Astrocyte (in vitro differentiated cells and primary cell): ENCODE measurements at regions not wholly inside any gene's neighbourhood (a gene's known extent, or its start where the extent isn't known, plus 50 kb on each side); places are given as distances from the start of the nearest gene placed in this dataset.

ENCODE experiments used
- DNase-seq: peaks from one replicate; pipeline ENCODE4 v3.0.0-alpha.2; 2010; ENCODE audit warnings: low read depth
- FAIRE-seq: peaks from 2 replicates; lab custom pipeline; 2011; peaks lifted over from hg19 to GRCh38; lab: Jason Lieb, UNC
- H2AFZ ChIP-seq: 2 replicates; pipeline ENCODE4 v1.6.0; 2012; ENCODE audit warnings: low read depth, low read length, inconsistent platforms
- H3K27ac ChIP-seq: 2 replicates; pipeline ENCODE4 v1.5.1; 2011; ENCODE audit warnings: low read depth, low read length, inconsistent platforms
- H3K27me3 ChIP-seq: 2 replicates; pipeline ENCODE4 v1.6.0; 2011; ENCODE audit warnings: low read length, inconsistent platforms; ENCODE audit not compliant: insufficient read depth
- H3K36me3 ChIP-seq: 2 replicates; pipeline ENCODE4 v1.5.1; 2011; ENCODE audit warnings: low read length, inconsistent platforms; ENCODE audit not compliant: insufficient read depth
- H3K4me1 ChIP-seq: 2 replicates; pipeline ENCODE4 v1.5.1; 2011; ENCODE audit warnings: low read length, inconsistent platforms; ENCODE audit not compliant: insufficient read depth
- H3K4me2 ChIP-seq: 2 replicates; pipeline ENCODE4 v1.6.0; 2012; ENCODE audit warnings: low read length, inconsistent platforms
- H3K4me3 ChIP-seq: 2 replicates; pipeline ENCODE4 v1.5.1; 2011; ENCODE audit warnings: low read depth, mild to moderate bottlenecking, low read length, inconsistent platforms; ENCODE audit not compliant: insufficient read depth
- H3K79me2 ChIP-seq: 2 replicates; pipeline ENCODE4 v1.6.0; 2012; ENCODE audit warnings: mild to moderate bottlenecking, low read length, inconsistent platforms; ENCODE audit not compliant: insufficient read depth
- H3K9ac ChIP-seq: 2 replicates; pipeline ENCODE4 v1.6.0; 2012; ENCODE audit warnings: mild to moderate bottlenecking, low read length, inconsistent platforms
- H3K9me3 ChIP-seq: 2 replicates; pipeline ENCODE4 v1.5.1; 2012; ENCODE audit warnings: low read depth, mild to moderate bottlenecking, low read length, inconsistent platforms; ENCODE audit not compliant: insufficient read depth
- H4K20me1 ChIP-seq: 2 replicates; pipeline ENCODE4 v1.6.0; 2012; ENCODE audit warnings: low read length, inconsistent platforms; ENCODE audit not compliant: insufficient read depth
- H3K27ac Mint-ChIP-seq: one replicate; pipeline ENCODE4 v1.8.0; 2021; ENCODE audit warnings: mild to moderate bottlenecking, mixed read lengths; ENCODE audit not compliant: unreplicated experiment
- H3K27me3 Mint-ChIP-seq: one replicate; pipeline ENCODE4 v1.8.0; 2021; ENCODE audit warnings: low read depth, mixed read lengths; ENCODE audit not compliant: unreplicated experiment
- H3K36me3 Mint-ChIP-seq: one replicate; pipeline ENCODE4 v1.8.0; 2021; ENCODE audit warnings: low read depth, mixed read lengths; ENCODE audit not compliant: unreplicated experiment
- H3K4me1 Mint-ChIP-seq: one replicate; pipeline ENCODE4 v1.8.0; 2021; ENCODE audit warnings: low read depth, mixed read lengths; ENCODE audit not compliant: unreplicated experiment
- H3K4me3 Mint-ChIP-seq: one replicate; pipeline ENCODE4 v1.8.0; 2021; ENCODE audit warnings: mild to moderate bottlenecking, moderate library complexity, mixed read lengths; ENCODE audit not compliant: unreplicated experiment
- H3K9me3 Mint-ChIP-seq: one replicate; pipeline ENCODE4 v1.8.0; 2021; ENCODE audit warnings: mild to moderate bottlenecking, mixed read lengths; ENCODE audit not compliant: unreplicated experiment
- EZH2 ChIP-seq: IDR thresholded peaks from 2 replicates; pipeline ENCODE4 v1.6.1; 2012; ENCODE audit warnings: mild to moderate bottlenecking, low read length, inconsistent platforms; ENCODE audit not compliant: insufficient read depth
- TF ChIP-seq, protein P1 (sequence below): IDR thresholded peaks from 2 replicates; pipeline ENCODE4 v1.5.1; 2011; ENCODE audit warnings: low read depth, mild to moderate bottlenecking, inconsistent platforms, low read length, moderate library complexity; ENCODE audit not compliant: insufficient read depth

DNA sequence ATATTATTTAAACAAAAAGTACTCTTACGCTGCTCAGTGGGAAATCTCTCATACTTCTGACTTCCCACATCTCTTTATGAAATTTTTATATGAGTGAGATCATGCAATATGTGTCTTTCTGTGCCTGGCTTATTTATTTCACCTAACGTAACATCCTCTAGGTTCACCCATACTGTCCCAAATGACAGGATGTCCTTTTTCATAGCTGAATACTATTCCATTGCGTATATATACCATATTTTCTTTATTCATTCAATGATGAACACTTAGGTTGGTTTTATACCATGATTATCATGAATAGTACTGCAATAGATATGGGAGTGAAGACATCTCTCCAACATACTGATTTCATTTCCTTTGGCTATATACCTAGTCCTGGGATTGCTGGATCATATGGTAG lies 57.8 kb upstream of the TPP2 start:
- H3K4me3 ChIP-seq: no peak overlapping the region
- Mint-ChIP-seq H3K27ac (no peak overlapping the region), H3K27me3 (peaks cover 5% of the 10 kb centered on the region), H3K4me1 (no peaks in the 10 kb centered on the region), H3K9me3 (peaks cover 7% of the 10 kb centered on the region), H3K36me3 (no peaks in the 10 kb centered on the region), H3K4me3 (no peak overlapping the region)
- TF ChIP-seq, protein P1, sequence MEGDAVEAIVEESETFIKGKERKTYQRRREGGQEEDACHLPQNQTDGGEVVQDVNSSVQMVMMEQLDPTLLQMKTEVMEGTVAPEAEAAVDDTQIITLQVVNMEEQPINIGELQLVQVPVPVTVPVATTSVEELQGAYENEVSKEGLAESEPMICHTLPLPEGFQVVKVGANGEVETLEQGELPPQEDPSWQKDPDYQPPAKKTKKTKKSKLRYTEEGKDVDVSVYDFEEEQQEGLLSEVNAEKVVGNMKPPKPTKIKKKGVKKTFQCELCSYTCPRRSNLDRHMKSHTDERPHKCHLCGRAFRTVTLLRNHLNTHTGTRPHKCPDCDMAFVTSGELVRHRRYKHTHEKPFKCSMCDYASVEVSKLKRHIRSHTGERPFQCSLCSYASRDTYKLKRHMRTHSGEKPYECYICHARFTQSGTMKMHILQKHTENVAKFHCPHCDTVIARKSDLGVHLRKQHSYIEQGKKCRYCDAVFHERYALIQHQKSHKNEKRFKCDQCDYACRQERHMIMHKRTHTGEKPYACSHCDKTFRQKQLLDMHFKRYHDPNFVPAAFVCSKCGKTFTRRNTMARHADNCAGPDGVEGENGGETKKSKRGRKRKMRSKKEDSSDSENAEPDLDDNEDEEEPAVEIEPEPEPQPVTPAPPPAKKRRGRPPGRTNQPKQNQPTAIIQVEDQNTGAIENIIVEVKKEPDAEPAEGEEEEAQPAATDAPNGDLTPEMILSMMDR: no peak
- no peak for TF ChIP-seq EZH2
- FAIRE-seq: no peak
- no peaks in the 10 kb centered on the region for H3K9me3 ChIP-seq
- no peak overlapping the region for H3K27ac ChIP-seq
- no peaks in the 10 kb centered on the region for H4K20me1 ChIP-seq
- no peaks in the 10 kb centered on the region for H3K4me1 ChIP-seq
- no peaks in the 10 kb centered on the region for H3K27me3 ChIP-seq
- H3K9ac ChIP-seq: no peak overlapping the region
- H3K79me2 ChIP-seq: no peaks in the 10 kb centered on the region
- H3K36me3 ChIP-seq: no peaks in the 10 kb centered on the region
- no peak overlapping the region for H3K4me2 ChIP-seq
- H2AFZ ChIP-seq: no peak overlapping the region
- no peak for DNase-seq

DNA sequence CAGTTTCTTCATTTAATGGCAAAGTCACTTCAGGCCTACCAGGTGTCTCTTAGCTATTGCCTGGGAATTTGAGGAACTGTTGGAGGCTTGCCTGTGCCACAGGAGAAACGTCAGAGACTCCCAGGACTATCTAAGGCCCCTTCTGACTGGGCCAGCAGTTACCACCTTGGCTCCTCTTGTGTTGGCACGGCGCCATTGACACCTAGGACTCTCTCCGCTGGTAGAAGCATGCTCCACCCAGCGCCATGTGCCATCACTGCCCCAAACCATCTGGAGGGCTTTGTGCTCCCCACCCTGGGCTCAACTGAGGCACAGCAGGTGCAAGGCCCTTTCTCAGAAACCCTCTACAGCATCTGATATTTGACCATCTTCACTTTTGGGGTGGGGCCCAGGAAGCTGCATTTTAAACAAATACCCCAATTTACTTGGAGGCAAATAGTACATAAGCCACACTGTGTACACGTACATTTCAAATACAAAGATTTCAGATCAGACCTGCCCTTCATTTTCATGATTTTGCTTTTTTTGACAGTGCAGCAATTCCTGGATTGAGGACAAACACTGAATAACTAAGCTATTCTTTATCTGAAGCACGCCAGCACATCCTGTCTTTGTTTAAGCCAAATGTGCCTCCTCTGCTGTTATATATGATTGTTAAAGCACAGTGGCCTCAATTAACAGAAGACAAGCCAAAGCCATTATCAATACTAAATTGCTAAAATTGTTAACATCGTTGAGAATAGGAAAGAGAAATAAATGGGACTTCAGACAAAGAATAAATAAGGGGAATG lies 59.9 kb upstream of the TPP2 start:
- H3K27ac Mint-ChIP-seq: no peak overlapping the region
- no peak for FAIRE-seq

More for the DNA sequence above, 59.9 kb upstream of the TPP2 start:
- Histone ChIP-seq H3K27me3 (no peaks in the 10 kb centered on the region), H3K79me2 (no peaks in the 10 kb centered on the region), H4K20me1 (no peaks in the 10 kb centered on the region), H3K36me3 (no peaks in the 10 kb centered on the region), H3K27ac (no peak overlapping the region), H3K9ac (no peak overlapping the region), H2AFZ (no peak overlapping the region), H3K9me3 (no peaks in the 10 kb centered on the region), H3K4me2 (no peak overlapping the region), H3K4me1 (no peaks in the 10 kb centered on the region), H3K4me3 (no peak overlapping the region)
- H3K4me1 Mint-ChIP-seq: no peaks in the 10 kb centered on the region
- peaks cover 2% of the 10 kb centered on the region for H3K9me3 Mint-ChIP-seq
- TF ChIP-seq, protein P1: no peak
- no peak for TF ChIP-seq EZH2
- H3K4me3 Mint-ChIP-seq: no peak overlapping the region
- DNase-seq: no peak
- H3K27me3 Mint-ChIP-seq: peaks cover 6% of the 10 kb centered on the region
- H3K36me3 Mint-ChIP-seq: no peaks in the 10 kb centered on the region
